Stimulated activated naive CD4-positive, alpha-beta T cell (primary cell): ENCODE measurements at regions not wholly inside any gene's neighbourhood (a gene's known extent, or its start where the extent isn't known, plus 50 kb on each side); places are given as distances from the start of the nearest gene placed in this dataset.

Source experiments
- DNase-seq, 6 experiments: peaks; one replicate each; lab custom pipeline; 2025; lab: John Stamatoyannopoulos, UW

DNA sequence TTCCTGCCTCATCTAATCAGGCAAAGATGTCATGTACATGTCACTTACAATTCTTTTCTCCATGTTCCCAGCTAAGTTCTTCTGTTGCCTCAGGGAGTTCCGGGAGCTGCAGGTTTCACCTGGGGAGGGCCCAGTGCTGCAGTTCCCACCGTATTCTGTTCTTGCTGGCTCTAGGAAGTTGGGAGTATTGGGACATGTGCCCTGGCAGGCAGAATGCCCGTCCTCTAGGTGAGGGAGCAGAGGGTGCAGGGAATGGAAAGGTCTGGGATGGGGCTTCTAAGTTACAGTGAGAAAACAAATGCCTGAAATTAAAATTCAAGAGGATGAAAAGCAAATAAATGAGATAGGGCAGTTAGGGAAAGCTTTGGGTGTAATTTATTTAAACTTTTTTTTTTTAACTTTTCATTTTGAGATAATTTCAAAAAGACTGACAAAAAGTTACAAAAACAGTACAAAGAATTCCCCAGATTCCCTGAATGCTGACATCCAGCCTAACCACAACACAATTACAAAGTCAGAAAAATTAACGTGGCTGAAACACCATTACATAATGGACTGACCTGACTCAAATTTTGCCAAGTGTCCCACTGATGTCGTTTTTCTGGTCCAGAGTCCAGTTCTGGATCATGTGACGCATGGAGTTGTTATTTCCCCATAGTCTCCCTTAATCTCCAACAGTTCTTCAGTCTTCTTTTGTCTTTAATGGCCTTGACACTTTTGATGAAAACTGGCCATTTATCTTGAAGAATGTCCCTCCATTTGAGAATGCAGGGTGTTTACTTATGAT, 187.2 kb upstream of the MYL2 start:
- DNase-seq: no peak

DNA sequence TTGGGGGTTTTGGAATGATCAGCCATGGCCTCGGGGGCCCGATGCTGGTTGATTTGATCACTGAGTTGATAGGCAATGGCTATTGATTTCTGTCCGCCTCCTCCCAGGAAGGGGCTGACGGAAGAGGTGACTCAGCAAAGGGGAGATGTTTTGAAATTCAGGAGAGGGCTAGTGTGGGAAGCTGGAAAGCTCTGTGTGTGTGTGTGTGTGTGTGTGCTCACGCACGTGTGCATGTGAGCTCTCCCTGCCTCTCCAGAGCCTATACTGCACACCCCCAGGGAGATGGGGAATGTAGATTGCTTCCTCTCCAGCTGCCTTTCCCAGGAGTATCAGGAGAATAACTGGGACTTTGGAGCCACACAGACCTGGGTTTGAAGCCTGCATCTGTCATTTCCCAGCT, 184.9 kb upstream of the MYL2 start:
- no peak for DNase-seq

DNA sequence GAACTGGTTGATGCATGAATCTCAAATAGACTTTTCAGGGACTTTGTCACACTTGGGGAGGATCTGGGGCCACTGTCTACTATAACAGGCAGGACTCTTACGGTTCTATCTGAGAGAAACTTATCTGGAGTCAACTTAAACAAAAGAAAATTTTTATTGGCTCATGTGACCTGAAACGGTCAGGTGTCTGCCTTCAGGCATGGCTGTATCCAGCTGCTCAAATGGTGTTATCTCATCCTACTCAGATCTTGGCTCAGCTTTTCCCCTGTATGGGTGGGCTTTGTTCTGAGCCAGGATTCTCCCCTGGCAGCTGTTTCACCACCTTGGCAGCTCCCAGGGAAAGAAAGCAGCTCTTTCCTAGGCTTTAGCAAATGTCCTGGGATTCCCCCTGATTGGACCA, 183.2 kb upstream of the MYL2 start:
- DNase-seq: no peak

DNA sequence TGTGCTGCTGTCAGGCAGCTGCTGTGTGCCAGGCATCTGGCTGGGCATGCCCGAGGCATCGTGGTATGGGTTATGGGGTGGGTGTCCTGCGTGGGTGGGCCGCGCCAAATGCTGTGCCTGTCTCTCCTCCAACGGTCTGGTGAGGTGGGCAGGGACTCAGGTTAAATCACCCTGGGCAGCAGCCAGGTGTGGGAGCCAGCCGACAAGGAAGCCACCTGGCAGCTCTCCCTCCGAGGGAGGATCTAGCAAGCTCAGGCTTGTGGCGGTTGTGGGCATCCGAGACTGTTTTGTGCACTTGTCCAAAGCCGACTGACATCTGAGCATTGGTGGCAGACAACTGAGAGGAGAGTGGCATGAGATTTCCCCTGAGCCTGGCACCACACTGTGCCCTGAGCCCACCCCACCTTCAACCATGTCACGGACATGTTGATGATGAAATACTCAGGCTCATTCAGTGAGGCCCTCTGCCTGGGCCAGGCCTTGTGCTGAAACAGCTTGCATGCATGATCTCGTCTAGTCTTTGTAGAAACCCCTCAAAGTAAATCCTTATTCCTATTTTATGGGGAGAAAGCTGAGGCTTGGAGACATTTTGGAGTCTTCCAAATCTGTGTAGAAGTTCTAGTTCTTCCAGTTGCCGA, 181.8 kb upstream of the MYL2 start:
- DNase-seq: no peak

DNA sequence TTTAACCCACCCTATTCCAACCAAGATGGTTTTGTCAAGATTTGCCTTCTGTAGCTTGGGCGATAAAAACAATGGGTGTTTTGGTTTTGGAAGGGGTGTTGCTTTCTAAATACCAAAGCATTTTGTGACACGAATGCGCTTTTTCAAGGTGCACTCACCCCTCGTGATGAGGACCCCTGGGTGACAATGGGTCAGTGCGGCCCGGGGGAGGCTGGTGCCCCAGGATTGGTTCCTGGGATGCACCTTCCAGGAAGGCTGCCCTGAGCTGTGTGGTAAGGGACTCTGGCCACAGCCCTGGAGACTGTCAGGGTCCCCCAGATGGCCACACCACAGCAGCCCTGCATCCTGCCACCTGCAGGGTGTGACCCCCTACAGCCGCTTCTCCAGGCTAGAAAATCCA, 180.6 kb upstream of the MYL2 start:
- DNase-seq: no peak

DNA sequence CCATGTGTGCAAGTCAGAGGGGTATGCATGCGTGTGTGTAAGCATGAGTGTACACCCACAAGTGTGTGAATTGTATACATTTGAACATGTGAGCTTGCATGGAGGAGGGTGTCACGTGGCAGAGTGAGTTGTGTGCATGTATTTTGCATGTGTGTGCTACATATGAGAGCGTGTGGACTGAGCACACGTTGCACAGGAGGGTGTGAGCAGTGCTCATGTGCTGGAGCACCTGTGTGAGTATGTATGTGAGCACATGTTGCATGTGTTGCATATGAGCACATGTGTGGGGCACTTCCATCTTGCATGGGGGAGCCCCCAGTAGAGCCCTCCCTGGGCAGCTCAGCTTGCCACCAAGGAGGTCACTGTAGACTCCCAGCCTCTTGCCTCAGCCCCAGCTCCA, 180.2 kb upstream of the MYL2 start:
- DNase-seq: no peak

DNA sequence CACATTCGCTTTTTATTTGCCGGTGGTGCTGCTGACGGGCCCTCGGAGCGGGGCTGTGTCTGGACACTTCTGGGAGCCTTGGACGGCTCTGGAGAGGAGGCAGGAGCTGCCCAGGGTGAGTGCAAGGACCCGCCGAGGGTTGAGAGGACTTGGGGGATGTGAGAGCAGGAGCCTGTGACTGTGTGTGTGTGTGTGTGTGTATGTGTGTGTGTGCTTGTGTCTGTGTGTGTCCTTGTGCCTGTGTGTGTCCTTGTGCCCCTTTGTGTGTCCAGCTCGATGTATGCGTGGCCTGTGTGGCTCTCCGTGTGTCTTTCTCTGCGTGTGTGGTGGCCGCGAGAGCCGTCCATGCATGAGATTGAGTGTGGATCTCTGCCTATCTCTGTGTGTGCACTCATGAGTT, 179.6 kb upstream of the MYL2 start:
- no peak for DNase-seq

DNA sequence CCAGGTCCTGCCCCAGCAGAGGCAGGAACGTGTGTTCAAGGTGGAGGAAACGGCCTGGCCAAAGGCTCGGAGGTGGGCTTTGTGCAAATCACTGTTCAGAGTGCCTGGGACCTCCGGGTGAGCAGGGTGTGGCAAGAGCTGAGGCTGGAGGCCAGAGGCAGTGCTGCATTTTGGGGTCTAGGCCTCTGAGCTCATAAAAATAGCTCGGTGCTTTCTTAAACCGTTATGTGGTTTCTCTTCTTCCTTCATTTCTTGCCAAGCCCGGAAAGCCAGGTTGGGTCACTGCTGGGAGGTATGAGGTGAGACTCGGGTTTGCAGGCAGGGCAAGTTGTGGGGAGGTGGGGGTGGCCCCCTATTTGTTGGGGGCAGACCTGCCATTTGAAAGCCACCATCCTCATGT, 178.8 kb upstream of the MYL2 start:
- no peak for DNase-seq

DNA sequence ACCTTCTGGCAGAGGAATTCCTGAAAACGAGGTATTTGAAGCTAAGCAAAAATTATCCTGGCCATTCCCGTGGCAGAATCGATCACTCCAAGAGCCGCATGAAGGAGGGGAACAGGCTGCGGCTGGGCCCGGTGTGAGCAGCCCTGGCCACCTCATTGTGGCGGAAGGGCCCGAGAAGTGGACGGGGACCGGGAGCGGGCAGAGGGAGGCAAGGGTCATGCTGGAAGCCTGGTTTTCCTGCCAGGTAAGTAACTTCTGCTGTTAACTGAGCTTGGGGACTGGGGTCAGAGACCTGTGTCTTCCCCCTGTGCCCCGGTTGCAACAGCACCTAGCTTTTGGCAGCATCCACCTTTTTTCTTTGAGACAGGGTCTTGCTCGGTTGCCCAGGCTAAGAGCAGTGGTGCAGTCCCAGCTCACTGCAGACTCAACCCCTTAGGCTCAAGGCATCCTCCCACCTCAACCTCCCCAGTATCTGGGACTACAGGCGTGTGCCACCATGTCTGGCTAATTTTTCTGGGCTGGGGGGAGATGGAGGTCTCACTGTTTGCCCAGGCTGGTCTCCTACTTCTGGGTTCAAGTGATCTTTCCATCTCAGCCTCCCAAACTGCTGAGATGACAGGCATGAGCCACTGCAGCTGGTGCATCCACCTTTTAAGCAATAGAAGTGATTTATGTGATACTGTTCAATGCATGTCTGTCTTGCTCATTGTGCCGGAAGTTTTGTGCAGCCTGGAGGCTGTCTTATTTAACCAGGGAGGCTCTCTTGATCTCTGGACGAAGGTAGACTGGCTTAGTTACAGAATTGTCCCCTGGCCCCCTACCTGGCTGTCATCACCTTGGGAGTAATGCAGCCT, 174.0 kb upstream of the MYL2 start:
- no peak for DNase-seq

DNA sequence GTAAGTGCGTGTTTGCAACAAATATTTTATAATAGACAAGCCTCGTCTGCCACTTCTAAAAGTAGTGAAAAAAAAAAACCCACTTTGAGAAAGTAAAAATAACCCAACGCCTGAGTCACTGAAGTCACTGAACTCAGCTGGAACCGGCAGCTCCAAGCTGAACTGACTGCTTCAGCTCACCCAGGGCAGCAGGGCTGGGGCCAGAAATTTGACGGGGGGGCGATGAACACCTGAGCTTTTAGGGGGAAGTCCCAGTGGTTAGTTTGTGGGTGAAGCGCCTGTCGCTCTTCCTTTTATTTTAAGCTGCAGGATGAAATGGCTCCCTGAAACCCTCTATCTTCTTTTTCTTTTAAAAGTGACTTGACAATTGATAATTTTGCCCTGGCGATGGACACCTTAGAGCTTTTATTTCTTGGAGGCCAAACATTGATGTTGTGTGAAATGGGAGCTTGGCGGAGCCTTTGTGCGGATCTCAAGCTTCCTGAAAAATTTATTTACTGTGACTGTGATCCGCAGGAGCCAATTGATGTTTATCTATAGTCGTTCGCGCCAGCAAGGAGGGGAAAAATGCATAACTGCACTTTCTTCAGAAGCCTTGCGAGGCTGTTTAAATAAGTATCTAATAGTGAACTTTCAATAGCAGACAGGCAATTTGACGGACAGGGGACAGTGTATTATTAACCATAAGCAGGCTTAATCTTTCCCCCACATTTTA, 173.2 kb upstream of the MYL2 start:
- DNase-seq: peak in 2 of 6 experiments; percentile 21

DNA sequence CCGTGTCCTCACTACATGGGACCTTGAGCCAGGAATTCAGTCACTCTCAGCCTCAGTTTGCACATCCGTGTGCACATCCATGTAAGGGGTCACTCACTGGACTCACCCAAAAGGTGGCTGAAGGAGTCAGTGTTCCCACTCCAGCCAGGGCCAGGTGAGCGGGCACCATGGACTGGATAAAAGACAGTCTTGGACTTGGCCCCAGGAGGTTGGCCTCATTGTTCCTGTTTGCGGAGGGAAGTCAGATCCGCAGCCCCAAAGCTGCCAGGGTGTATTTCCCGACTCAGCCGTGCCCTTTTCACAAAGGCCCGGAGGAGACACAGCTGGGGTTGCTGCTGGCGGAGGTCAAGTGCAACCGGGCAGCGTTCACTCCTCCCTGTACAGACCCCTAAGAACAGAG, 170.7 kb upstream of the MYL2 start:
- no peak for DNase-seq

DNA sequence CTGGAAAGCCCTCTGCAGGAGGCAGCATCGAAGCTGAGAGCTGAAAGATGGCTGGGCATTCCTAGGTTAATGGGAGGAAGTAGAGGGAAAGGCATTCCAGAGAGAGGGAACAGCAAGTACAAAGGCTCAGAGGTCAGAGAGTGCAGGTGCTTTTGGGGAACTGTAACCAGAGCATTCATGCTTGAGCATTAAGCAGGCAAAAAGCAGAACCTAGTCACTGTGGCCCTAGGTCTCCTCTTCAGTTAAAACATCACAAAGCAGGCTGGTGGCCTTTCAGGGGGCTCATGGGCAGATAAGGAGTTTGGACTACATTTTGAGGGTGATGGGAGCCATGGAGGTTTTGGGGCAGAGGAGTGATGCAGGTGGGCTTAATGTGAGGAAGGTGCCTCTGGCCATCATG, 169.2 kb upstream of the MYL2 start:
- no peak for DNase-seq

DNA sequence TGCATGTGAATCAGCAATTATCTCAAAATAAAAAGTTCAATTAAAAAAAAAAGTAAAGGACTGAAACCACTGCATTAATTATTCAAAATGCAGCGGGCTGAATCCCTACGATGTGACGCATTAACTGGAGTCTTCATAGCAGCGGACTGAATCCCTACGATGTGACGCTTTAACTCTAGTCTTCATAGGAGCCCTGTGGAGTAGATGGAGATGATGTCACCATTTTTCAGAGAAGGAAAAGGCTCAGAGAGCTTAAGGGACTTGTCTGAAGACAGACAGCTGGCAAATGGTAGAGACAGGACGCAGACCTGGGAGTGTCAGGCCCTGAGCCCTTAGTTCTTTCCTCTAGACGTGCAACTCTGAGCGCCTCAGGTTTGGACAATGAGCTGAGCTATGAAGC, 168.0 kb upstream of the MYL2 start:
- no peak for DNase-seq

DNA sequence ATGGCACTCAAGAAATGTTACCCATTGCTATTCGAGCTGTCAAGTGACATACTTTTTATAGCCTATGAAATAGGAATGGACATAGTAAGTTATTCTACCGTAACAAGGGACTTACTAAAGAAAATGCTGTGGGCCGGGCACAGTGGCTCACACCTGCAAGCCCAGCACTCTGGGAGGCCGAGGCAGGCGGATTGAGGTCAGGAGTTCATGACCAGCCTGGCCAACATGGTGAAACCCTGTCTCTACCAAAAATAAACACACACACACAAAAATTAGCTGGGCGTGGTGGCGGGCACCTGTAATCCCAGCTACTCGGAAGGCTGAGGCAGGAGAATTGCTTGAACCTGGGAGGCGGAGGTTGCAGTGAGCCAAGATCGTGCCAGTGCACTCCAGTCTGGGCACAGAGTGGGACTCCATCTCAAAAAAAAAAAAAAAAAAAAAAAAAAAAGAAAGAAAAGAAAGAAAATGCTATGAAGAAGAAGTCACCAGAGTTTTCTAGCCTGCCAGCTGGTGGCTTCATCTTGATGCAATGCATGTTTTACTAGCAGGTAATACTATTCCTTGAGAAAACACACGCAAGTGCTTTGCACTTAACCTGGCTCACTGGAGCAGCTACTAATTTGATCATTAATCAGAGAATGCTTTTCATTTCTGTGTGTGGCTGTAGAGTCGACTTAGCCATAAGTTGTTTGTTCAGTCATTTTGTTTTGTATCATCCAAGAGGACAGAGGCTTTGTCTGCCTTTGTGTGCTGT, 166.7 kb upstream of the MYL2 start:
- no peak for DNase-seq

DNA sequence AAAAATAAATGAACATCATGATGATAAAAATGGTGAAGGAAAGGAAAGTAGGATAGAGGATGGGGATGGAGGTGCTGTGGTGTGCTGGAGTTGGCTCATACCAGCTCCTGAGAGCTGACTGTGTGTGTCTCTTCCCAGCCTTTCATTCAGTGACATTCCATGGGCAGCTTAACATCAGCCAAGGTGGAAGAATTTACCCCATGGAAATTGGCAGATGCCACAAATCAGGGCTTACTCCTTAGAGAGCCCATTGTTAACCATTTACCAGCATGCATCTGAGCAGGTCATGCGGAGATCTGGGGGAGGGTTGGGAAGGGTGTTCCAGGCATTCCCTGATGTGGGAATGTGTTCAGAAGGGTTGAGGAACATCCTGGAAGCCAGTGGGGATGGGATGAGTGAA, 164.7 kb upstream of the MYL2 start:
- no peak for DNase-seq

DNA sequence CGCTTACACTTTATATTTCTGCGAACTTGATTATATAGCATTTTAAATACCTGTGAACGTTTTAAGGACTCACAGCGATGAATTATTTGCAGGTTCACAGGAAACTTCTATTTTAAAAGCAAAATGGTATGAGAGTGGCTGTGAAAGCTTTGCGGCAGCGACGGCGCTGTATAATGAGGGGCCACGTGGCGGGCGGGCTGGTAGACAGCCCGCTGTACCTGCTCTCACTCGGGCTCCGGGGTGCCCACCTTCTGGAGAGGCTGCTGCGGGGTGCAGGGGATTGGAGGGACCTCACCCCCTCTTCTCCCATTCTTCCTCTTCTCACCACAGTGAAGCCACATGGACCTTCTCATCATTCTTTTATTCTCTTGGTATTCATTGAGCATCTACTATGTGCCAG, 164.2 kb upstream of the MYL2 start:
- DNase-seq: no peak

DNA sequence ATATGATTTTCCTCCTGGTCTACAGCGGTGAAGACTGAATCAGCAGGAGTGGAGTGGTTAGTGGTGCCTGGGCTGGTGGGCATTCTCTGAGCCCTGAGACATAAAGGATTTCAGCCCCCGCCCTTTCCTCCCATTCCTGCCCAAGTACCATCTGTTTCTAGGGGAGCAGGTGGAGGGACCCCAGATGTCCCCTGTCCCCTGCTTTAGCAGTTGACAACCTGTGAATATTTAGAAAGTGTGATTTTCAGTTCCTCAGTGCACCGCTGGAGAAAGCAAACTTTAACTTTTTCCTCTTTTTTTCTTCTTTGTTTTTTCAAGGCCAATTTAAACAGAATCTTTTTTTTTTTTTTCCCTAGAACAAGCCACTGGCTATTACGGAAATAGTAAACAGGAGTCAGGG, 163.8 kb upstream of the MYL2 start:
- DNase-seq: no peak

DNA sequence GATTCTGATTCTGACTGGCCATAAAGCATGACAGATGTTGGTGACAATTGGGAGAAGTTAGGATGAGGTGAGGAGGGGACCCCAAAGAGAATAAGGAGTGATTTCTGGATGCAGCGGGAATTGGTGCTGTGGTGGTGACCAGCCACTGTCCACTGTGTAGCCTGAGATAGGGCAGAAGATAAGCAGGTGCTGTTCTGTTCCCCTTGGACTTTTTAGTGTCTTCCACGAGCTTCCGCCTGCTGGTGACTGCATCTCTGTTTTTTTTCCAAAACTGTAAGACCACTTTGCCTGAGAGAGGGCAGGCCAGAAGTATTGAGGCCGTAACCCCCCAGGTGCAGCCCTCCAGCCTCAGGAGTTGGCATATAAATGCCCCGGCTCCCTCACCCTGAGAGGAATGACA, 161.2 kb upstream of the MYL2 start:
- DNase-seq: no peak

DNA sequence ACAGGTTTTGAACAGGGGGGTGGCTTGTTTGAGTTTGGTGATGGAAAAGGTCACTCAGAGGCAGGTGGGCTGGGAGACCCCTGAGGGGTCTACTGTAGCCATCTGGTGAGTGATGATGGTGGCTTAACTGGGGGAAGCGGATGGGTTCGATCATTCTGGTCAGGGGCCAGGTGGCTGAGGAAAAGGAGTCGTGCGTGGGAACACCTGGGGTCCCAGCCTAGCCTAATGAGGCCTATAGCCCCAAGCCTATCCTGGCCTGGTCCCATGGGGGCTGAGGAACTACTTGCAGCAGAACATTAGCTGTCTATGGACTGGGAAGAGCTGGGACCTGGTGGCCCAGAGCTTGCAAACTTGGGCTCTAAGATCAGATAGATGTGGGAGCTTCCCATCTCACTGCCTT, 158.4 kb upstream of the MYL2 start:
- no peak for DNase-seq

DNA sequence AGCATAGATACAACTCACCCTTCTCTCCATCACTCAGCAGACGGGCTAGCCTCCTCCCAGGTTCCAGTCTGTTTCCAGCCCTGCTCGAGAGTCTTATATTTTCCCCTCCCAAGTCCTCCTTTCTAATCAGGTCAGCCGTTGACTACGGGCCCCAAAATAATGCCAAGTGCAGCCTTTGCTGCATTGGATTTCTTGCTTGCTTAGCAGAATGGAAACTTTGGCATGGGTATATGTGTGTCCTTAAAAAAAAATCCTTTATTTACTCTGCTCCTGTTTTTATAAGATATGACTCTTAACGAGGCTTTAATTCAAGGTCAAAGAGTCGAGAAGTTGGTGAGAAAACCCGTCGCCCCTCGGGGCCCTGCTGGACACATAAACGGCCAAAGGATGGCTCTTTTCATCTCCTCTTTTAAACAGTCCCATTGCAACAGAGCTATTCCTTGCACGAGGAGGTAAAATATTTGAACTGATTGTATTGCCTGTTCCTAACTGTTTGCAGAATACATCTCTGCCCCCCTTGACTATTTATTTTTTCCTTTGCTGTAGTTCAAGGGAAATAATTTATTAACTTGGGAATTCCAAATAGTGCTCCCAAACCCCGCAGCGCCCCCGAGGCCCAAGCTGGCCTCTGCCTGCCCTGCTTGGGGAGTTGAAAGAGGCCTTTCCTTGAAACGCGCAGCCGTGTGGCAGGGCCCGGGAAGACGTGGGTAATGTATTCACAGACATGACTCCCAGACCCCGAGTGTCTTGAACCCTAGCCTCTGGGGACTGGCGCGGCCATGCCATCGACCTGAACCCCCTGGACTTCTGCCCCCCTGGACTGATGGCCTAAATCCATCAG, 156.5 kb upstream of the MYL2 start:
- DNase-seq: no peak

DNA sequence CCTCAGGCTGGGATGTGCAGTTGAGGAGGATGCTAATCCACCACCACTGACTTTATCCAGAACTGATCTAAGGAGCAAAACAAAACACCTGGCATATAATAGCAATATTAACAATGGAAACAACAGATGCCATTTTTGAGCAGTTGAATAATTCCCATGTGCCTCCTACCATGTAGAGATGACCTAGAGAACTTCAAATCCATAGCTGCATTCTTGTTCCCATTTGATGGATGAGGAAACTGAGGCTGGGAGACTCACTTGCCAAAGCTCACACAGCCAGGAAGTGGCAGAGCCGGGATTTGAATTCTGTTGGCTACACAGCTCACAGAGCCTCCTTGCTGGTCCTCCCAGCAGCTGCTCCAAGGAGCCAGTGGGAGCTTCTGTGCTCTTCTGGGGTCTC, 155.8 kb upstream of the MYL2 start:
- no peak for DNase-seq
